ENCODE measurements at regions not wholly inside any gene's neighbourhood (a gene's known extent, or its start where the extent isn't known, plus 50 kb on each side); places are given as distances from the start of the nearest gene placed in this dataset.

- no peak for DNase-seq
Observed at GRCh38 chr1:238153939-238154338, 263.2 kb upstream of the ZP4 start.

- no peak for DNase-seq
Observed at GRCh38 chr1:238153253-238153652, 262.5 kb upstream of the ZP4 start.

GRCh38 chr1:238152119-238152518, 261.4 kb upstream of the ZP4 start:
- DNase-seq = no peak

DNA sequence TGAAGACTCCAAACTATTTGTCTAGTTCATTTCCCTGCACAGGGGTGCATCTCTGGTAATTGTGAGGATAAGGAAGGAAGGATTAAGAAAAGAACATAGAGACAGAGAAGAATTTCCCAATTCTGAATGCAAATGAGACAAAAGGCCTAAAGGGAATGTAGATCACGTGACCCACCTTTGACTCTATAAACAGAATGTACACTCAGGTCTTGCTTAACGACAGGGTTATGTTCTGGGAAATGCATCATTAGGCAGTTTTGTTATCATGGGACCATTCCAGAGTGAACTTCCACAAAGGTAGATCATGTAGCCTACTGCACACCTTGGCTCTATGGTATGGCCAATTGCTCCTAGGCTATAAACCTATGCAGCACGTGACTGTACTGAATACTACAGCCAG, 252.3 kb upstream of the ZP4 start:
- no peak for DNase-seq

DNA sequence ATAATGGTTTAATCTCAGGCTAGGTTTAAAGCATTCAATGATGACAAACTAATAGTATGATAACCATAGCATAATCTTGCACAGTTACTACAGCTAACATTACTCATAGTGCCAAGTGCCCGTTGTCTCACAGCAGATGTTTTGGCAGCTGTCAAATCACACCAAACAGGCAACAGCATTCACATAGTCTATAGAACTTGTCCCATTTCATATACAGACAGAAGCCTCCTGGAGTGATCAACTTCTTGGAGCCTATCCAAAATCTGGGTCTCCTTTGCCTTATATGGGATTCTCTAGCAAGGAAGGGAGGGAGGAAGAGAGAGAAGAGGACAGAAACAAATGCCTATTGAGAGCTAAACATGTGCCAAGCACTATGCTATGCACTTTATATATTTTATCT, 250.6 kb upstream of the ZP4 start:
- peak in 1 of 2 experiments; percentile 77 for DNase-seq

- no peak for DNase-seq
Observed at GRCh38 chr1:238139713-238140112, 249.0 kb upstream of the ZP4 start.

GRCh38 chr1:238138059-238138626, 247.4 kb upstream of the ZP4 start:
- DNase-seq = no peak

- no peak for DNase-seq
Observed at GRCh38 chr1:238135708-238136664, 245.3 kb upstream of the ZP4 start.

DNA sequence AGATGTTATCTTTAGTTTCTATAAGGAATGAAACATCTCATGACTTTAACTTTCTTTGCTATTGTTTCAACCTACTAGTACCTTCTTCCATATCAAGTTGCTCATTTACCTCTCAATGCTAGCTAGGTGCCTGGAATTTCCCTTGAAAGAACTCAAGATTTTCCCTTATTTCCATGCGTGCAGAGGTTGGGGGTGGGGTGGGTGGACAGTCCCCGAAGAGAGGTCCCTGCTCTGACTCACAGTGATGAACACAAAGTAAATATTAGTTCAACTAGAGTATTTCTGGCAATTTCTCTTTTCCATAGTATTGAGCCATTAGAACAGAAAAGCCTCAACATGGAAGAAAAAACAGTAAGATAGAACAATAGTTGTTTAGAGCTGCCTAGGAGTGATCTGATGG, 239.0 kb upstream of the ZP4 start:
- DNase-seq = no peak

- no peak for DNase-seq
Observed at GRCh38 chr1:238123201-238123600, 232.5 kb upstream of the ZP4 start.

- DNase-seq = no peak
Observed at GRCh38 chr1:238119861-238120260, 229.1 kb upstream of the ZP4 start.

DNA sequence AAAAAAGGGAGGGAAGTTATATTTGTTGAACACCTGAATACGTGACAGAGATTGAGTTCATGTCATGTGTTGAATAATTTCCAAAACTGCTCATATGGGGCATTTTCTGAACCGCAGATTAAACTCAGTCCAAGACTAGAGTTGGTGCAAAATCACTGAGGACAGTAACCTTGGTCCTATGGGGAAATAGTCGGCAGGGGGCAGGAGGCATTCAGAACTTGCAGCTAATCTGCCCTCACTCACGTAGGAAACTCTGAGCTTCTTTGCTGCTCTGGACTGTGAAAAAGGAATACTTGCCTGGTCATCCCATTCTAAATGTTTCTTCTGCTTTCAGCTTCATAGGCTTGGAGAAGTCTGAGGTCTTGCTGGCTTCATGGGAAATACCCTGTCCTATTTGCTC, 228.3 kb upstream of the ZP4 start:
- no peak for DNase-seq

DNA sequence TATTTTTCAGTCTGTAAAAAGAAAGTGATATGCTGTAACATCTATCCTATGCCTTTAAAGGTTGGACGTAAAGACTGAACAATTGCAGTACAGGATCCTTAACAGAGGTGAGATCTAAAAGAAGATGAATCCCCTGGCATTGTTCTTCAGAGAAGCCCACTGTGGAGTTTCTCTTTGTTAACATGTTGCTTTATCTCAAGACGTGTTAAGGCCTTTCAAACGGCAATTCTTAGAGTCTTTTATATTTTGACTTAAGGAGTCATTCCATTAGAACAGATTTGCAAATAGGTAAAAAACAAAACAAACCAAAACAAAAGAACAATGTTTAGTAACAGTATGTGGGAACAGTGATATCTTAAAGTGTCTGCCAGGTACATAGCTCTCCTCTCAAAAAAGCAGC, 225.1 kb upstream of the ZP4 start:
- DNase-seq = no peak

GRCh38 chr1:238112952-238113621, 222.4 kb upstream of the ZP4 start:
- no peak for DNase-seq

DNA sequence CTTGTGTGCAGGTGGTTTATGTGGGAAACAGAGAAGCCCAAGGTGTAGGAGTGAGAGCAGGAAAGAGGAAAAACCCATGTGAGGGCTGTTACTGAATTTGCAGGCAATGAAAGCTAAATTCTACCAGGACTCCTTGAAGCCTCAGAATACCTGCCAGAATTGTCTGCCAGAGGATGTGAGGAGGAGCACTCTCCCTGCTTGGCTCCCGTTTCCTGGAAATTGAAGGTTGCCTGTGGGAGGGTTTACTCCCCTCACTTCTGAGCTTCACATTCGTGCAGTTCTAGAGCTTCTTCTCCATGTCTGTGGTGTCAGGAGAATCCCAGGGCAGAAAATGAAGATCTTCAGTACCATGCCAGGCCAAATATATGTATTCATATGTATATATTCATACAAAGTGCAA, 220.8 kb upstream of the ZP4 start:
- DNase-seq = no peak

- no peak for DNase-seq
Observed at GRCh38 chr1:238111081-238111480, 220.4 kb upstream of the ZP4 start.

DNA sequence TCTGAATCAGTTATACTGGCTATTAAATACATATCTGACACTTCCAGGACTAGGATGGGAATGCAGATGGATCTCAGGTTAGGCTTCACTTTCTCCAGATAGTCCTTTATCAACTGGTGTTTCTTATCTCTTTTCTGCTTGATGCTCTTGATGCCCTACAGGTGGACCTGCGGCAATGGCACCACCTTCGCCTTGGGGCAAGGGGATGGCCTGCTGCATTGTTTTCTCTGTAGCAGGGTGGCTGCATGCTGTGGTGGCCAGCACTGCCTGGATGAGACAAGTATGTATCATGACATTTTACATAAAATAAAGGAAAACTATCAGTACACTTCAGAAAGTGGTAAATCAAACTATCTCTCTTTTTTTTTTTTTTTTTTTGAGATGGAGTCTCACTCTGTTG, 217.7 kb upstream of the ZP4 start:
- no peak for DNase-seq

DNA sequence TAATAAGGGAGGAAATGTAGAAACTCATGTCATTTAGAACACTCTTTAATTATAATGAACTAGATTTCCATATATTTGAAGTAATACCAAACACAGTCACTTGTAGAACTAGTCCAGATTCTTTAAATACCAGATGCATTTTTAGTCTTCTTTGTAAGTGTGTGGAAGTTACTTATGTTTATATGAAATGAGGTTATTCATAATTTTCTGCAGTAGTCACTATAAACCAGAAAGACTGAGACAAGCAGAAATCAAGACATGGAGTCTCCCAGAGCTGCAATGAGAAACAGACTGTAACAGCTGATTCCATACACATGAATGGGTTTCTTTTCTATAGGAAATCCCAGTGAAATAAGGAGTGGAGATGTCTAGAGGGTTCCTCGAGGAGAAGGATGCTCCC, 216.6 kb upstream of the ZP4 start:
- no peak for DNase-seq

- DNase-seq = no peak
Observed at GRCh38 chr1:238104752-238105151, 214.0 kb upstream of the ZP4 start.

DNA sequence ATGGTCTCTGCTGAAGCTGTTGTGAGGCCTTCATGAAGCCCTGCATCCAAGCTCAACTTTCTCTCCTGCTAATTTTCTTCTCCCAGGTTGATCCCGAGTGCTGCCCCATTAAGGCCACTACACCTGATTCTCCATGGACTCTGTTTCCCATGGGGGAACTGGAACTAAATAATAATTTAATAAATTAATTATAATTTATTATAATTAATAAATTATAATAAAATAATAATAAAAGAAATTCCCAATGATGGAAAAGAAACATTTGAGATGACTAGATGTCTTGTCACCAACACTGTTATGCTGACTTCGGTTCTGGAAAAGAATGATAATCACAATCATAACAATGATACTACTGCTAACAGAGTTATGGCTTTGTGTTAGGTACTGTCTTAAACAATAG, 211.2 kb upstream of the ZP4 start:
- DNase-seq = no peak

DNA sequence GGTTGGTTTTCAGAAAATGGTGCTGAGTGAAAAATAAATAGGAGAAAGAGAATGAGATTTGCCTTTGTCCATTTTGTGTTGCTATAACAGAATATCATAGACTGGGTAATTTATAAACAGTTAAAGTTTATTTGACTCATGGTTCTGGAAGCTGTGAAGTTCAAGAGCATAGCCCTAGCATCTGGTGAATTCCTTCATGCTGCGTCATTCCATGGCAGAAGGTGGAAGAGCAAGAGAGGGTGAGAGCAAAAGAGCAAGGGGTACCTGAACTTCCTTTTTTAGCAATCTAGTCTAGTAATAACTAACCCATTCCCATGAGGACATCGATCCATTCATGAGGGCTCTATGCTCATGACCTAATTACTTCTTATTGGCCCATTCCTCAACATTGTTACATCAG, 209.1 kb upstream of the ZP4 start:
- DNase-seq = no peak

- no peak for DNase-seq
Observed at GRCh38 chr1:238089615-238090014, 198.9 kb upstream of the ZP4 start.

GRCh38 chr1:238088560-238089290, 198.0 kb upstream of the ZP4 start:
- no peak for DNase-seq
